Loucy (cell line): ENCODE measurements at regions not wholly inside any gene's neighbourhood (a gene's known extent, or its start where the extent isn't known, plus 50 kb on each side); places are given as distances from the start of the nearest gene placed in this dataset.

Experiments used
- H2AFZ ChIP-seq: fragments of 200-600 bp; sonication (generic); 2 replicates; pipeline ENCODE4 v1.6.0; 2016; ENCODE audit warnings: antibody characterized with exemption, mild to moderate bottlenecking, low read length, moderate library complexity
- H3F3A ChIP-seq: fragments of 200-600 bp; 2 replicates; pipeline ENCODE4 v1.6.0; 2016; ENCODE audit warnings: antibody characterized with exemption, low read depth, mild to moderate bottlenecking
- H3K27me3 ChIP-seq: fragments of 200-600 bp; sonication (generic); 2 replicates; pipeline ENCODE4 v1.6.1; 2014; ENCODE audit warnings: low read length, mild to moderate bottlenecking; ENCODE audit not compliant: insufficient read depth, poor library complexity, severe bottlenecking
- H3K36me3 ChIP-seq: fragments of 200-600 bp; sonication (generic); 2 replicates; pipeline ENCODE4 v1.6.1; 2016; ENCODE audit warnings: low read length; ENCODE audit not compliant: insufficient read depth
- H3K4me1 ChIP-seq: fragments of 200-600 bp; sonication (generic); 2 replicates; pipeline ENCODE4 v1.5.1; 2014; ENCODE audit warnings: low read length, mild to moderate bottlenecking; ENCODE audit not compliant: insufficient read depth, poor library complexity, severe bottlenecking
- H3K4me2 ChIP-seq: fragments of 200-600 bp; sonication (generic); 2 replicates; pipeline ENCODE4 v1.6.0; 2014; ENCODE audit warnings: antibody characterized with exemption, low read length, low read depth, mild to moderate bottlenecking; ENCODE audit not compliant: poor library complexity, severe bottlenecking
- H3K4me3 ChIP-seq: fragments of 200-600 bp; sonication (generic); 2 replicates; pipeline ENCODE4 v1.5.1; 2014; ENCODE audit warnings: low read length, mild to moderate bottlenecking, mixed read lengths; ENCODE audit not compliant: poor library complexity, severe bottlenecking
- H3K79me2 ChIP-seq: fragments of 200-600 bp; sonication (generic); 2 replicates; pipeline ENCODE4 v1.6.1; 2014; ENCODE audit warnings: low read length; ENCODE audit not compliant: insufficient read depth
- H3K9ac ChIP-seq: fragments of 200-600 bp; sonication (generic); 2 replicates; pipeline ENCODE4 v1.6.0; 2014; ENCODE audit warnings: mild to moderate bottlenecking, low read depth, low read length, moderate library complexity; ENCODE audit not compliant: poor library complexity, severe bottlenecking
- H3K9me2 ChIP-seq: fragments of 200-600 bp; sonication (generic); replicated peaks from 2 replicates; pipeline ENCODE4 v1.6.1; 2016; ENCODE audit warnings: low read depth, low read length, mixed read lengths
- H3K9me3 ChIP-seq: fragments of 200-600 bp; sonication (generic); 2 replicates; pipeline ENCODE4 v1.6.1; 2014; ENCODE audit warnings: mild to moderate bottlenecking, antibody characterized with exemption, low read length, low read depth; ENCODE audit not compliant: insufficient read depth
- H4K20me1 ChIP-seq: fragments of 200-600 bp; sonication (generic); 2 replicates; pipeline ENCODE4 v1.6.0; 2014; ENCODE audit warnings: antibody characterized with exemption, low read length, mild to moderate bottlenecking; ENCODE audit not compliant: insufficient read depth, poor library complexity, severe bottlenecking
- CTCF ChIP-seq: fragments of 200-600 bp; sonication (generic); conservative IDR thresholded peaks from 2 replicates; pipeline ENCODE4 v1.5.1; 2014; ENCODE audit warnings: mild to moderate bottlenecking, antibody characterized with exemption, low read length
- EZH2phosphoT487 ChIP-seq: fragments of 200-600 bp; IDR thresholded peaks from 2 replicates; pipeline ENCODE4 v1.6.1; 2018; ENCODE audit warnings: antibody characterized with exemption, mild to moderate bottlenecking, moderate library complexity, borderline replicate concordance

- Histone ChIP-seq H2AFZ (no peak overlapping the region), H3K4me2 (no peak overlapping the region), H3K9ac (no peak overlapping the region)
Measured at GRCh38 chr10:3872712-3873329, 87.8 kb upstream of the KLF6 start.

GRCh38 chr10:3871424-3871996, 86.5 kb upstream of the KLF6 start:
- Histone ChIP-seq H3K4me3 (no peak overlapping the region), H3K36me3 (no peaks in the 10 kb centered on the region), H3K4me2 (no peak overlapping the region), H3K9ac (no peak overlapping the region), H3K27me3 (no peaks in the 10 kb centered on the region), H3K79me2 (no peaks in the 10 kb centered on the region), H4K20me1 (no peaks in the 10 kb centered on the region), H3K4me1 (no peaks in the 10 kb centered on the region), H3K9me3 (no peaks in the 10 kb centered on the region), H3F3A (no peaks in the 10 kb centered on the region), H3K9me2 (no peaks in the 10 kb centered on the region), H2AFZ (no peak overlapping the region)
- TF ChIP-seq CTCF (no peak), EZH2phosphoT487 (no peak)

More at GRCh38 chr10:3872712-3873329, 87.8 kb upstream of the KLF6 start:
- no peaks in the 10 kb centered on the region for H3K79me2 ChIP-seq
- H4K20me1 ChIP-seq = no peaks in the 10 kb centered on the region
- no peaks in the 10 kb centered on the region for H3K9me2 ChIP-seq
- H3K9me3 ChIP-seq = no peaks in the 10 kb centered on the region
- TF ChIP-seq EZH2phosphoT487 = no peak
- no peak for TF ChIP-seq CTCF
- H3K4me1 ChIP-seq = no peaks in the 10 kb centered on the region
- no peaks in the 10 kb centered on the region for H3F3A ChIP-seq
- no peaks in the 10 kb centered on the region for H3K36me3 ChIP-seq
- no peaks in the 10 kb centered on the region for H3K27me3 ChIP-seq
- no peak overlapping the region for H3K4me3 ChIP-seq

GRCh38 chr10:3869036-3869435, 84.0 kb upstream of the KLF6 start:
- no peak overlapping the region for H3K4me3 ChIP-seq
- no peaks in the 10 kb centered on the region for H3K9me2 ChIP-seq
- no peak overlapping the region for H3K9ac ChIP-seq
- no peak overlapping the region for H2AFZ ChIP-seq
- no peaks in the 10 kb centered on the region for H3K27me3 ChIP-seq
- no peak overlapping the region for H3K4me2 ChIP-seq
- no peak for TF ChIP-seq CTCF
- no peak for TF ChIP-seq EZH2phosphoT487
- no peaks in the 10 kb centered on the region for H3K4me1 ChIP-seq
- no peaks in the 10 kb centered on the region for H3K79me2 ChIP-seq
- H3K9me3 ChIP-seq = no peaks in the 10 kb centered on the region
- H3F3A ChIP-seq = no peaks in the 10 kb centered on the region
- no peaks in the 10 kb centered on the region for H3K36me3 ChIP-seq
- H4K20me1 ChIP-seq = no peaks in the 10 kb centered on the region
